GM18505 (cell line): ENCODE measurements at regions not wholly inside any gene's neighbourhood (a gene's known extent, or its start where the extent isn't known, plus 50 kb on each side); places are given as distances from the start of the nearest gene placed in this dataset.

ENCODE experiments used
- ATAC-seq: cut with Tn5 transposase; IDR thresholded peaks from one replicate; pipeline ENCODE4 v1.9.1; 2021; ENCODE audit not compliant: unreplicated experiment
- POLR2A ChIP-seq: IDR thresholded peaks from 4 replicates; pipeline ENCODE4 v1.6.1; 2011; ENCODE audit warnings: borderline replicate concordance; ENCODE audit not compliant: insufficient read depth, insufficient read length; ENCODE audit errors: extremely low read depth

- no peak for ATAC-seq
- TF ChIP-seq POLR2A: no peak
Observed at GRCh38 chr6:14792118-14792955, 453.5 kb upstream of the JARID2 start.

GRCh38 chr6:14795451-14795850 is 450.4 kb upstream of the JARID2 start:
- no peak for ATAC-seq
- TF ChIP-seq POLR2A: no peak

GRCh38 chr6:14796974-14797762 is 448.7 kb upstream of the JARID2 start:
- no peak for ATAC-seq
- no peak for TF ChIP-seq POLR2A

- no peak for ATAC-seq
- no peak for TF ChIP-seq POLR2A
Observed at GRCh38 chr6:14797875-14798593, 447.8 kb upstream of the JARID2 start.

GRCh38 chr6:14798594-14798982 is 447.3 kb upstream of the JARID2 start:
- ATAC-seq: no peak
- no peak for TF ChIP-seq POLR2A

- no peak for ATAC-seq
Observed at GRCh38 chr6:14798996-14799588, 446.8 kb upstream of the JARID2 start.

GRCh38 chr6:14799928-14800327 is 445.9 kb upstream of the JARID2 start:
- TF ChIP-seq POLR2A: no peak
- no peak for ATAC-seq

More at GRCh38 chr6:14798996-14799588, 446.8 kb upstream of the JARID2 start:
- TF ChIP-seq POLR2A: no peak

GRCh38 chr6:14802514-14803160 is 443.2 kb upstream of the JARID2 start:
- no peak for TF ChIP-seq POLR2A
- no peak for ATAC-seq

GRCh38 chr6:14804001-14804784 is 441.7 kb upstream of the JARID2 start:
- no peak for TF ChIP-seq POLR2A

GRCh38 chr6:14804785-14805210 is 441.1 kb upstream of the JARID2 start:
- ATAC-seq: no peak
- TF ChIP-seq POLR2A: no peak

More at GRCh38 chr6:14804001-14804784, 441.7 kb upstream of the JARID2 start:
- ATAC-seq: no peak

GRCh38 chr6:14806101-14806500 is 439.8 kb upstream of the JARID2 start:
- no peak for ATAC-seq
- TF ChIP-seq POLR2A: no peak

GRCh38 chr6:14807130-14807529 is 438.7 kb upstream of the JARID2 start:
- TF ChIP-seq POLR2A: no peak
- no peak for ATAC-seq
